ENCODE measurements at regions not wholly inside any gene's neighbourhood (a gene's known extent, or its start where the extent isn't known, plus 50 kb on each side); places are given as distances from the start of the nearest gene placed in this dataset.

- no peaks in the 10 kb centered on the region for H3K27me3 ChIP-seq
- H3K9ac ChIP-seq (ENCODE audit: low read depth in 2 of 2, low read length in 2 of 2) = no peak overlapping the region
- H3K9me3 ChIP-seq = no peaks in the 10 kb centered on the region
- H3K4me3 ChIP-seq = no peak overlapping the region
- H3K4me1 ChIP-seq = no peaks in the 10 kb centered on the region
- H3K36me3 ChIP-seq = no peaks in the 10 kb centered on the region
- intact Hi-C loops (cut with DNase I) = no loop called here
- no peak for DNase-seq
- H3K27ac ChIP-seq = no peak overlapping the region
- no peak for TF ChIP-seq CTCF (IDR thresholded peaks at IDR 0.05)
These were observed 75.0 kb upstream of the ACTRT2 start for GRCh38 chr1:2946291-2946690.

GRCh38 chr1:2946999-2947690 lies 74.1 kb upstream of the ACTRT2 start:
- no peak for TF ChIP-seq CTCF (IDR thresholded peaks at IDR 0.05)
- DNase-seq = no peak
- no peak overlapping the region for H3K9ac ChIP-seq (ENCODE audit: low read depth in 2 of 2, low read length in 2 of 2)
- no peaks in the 10 kb centered on the region for H3K27me3 ChIP-seq
- intact Hi-C loops (cut with DNase I) = no loop called here
- no peak overlapping the region for H3K27ac ChIP-seq
- no peaks in the 10 kb centered on the region for H3K36me3 ChIP-seq
- no peaks in the 10 kb centered on the region for H3K9me3 ChIP-seq
- H3K4me3 ChIP-seq = no peak overlapping the region
- no peaks in the 10 kb centered on the region for H3K4me1 ChIP-seq

- Histone ChIP-seq H3K4me1 (no peaks in the 10 kb centered on the region), H3K36me3 (no peaks in the 10 kb centered on the region), H3K27me3 (no peaks in the 10 kb centered on the region), H3K27ac (no peak overlapping the region), H3K4me3 (no peak overlapping the region), H3K9me3 (no peaks in the 10 kb centered on the region), H3K9ac (ENCODE audit: low read depth in 2 of 2, low read length in 2 of 2) (no peak overlapping the region)
- no peak for TF ChIP-seq CTCF (IDR thresholded peaks at IDR 0.05)
- intact Hi-C loops (cut with DNase I) = no loop called here
- no peak for DNase-seq
These were observed 73.1 kb upstream of the ACTRT2 start for GRCh38 chr1:2948001-2948750.

DNA sequence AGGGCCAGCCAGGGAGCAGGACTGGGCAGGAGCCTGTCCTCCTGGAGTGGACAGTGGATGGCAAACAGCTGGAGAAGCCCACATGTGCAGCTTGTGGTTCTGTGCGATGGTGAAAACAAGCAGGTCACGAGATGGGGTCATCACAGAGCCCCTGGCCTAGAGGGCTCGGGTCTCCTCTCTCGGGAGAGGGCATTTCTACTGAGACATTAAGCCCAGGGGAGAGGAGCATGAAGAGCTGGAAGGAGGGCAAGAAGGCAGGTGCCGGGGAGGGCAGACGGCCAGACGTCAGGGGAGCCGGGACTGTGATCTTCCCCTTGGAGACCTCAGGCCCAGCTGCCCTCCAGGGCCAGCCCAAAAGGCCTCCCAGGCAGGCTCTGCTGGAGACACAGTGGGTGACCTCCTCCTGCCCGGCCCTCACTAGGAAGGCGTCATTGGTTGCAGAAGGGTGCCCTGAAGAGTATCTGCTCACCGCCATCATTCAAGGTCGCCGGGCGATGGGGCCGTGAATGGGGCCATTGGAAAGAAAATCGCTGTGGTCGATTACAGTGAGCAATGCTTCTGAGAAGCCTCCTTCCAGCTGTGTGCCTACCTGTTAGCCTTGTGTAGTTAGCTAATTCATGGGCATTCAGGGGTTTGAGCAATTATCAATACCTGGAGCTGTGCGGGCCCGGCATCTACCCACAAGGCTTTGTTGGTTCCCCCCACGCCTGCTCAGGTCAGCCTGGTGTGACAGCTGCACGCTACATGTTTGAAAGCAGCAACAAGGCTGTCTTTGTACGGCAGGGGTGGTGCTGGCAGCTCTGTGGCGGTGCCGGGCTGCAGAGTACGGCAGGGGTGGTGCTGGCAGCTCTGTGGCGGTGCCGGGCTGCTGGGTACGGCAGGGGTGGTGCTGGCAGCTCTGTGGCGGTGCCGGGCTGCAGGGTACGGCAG lies 72.3 kb upstream of the ACTRT2 start:
- H3K4me3 ChIP-seq = no peak overlapping the region
- no peaks in the 10 kb centered on the region for H3K27me3 ChIP-seq
- intact Hi-C loops (cut with DNase I) = no loop called here
- no peak for TF ChIP-seq CTCF (IDR thresholded peaks at IDR 0.05)
- H3K4me1 ChIP-seq = no peaks in the 10 kb centered on the region
- H3K27ac ChIP-seq = no peak overlapping the region
- H3K9ac ChIP-seq (ENCODE audit: low read depth in 2 of 2, low read length in 2 of 2) = no peak overlapping the region
- H3K36me3 ChIP-seq = no peaks in the 10 kb centered on the region
- DNase-seq = no peak
- H3K9me3 ChIP-seq = no peaks in the 10 kb centered on the region

Data from colonic mucosa (tissue), 4 donors.